GM23248 (cell line): ENCODE measurements at regions not wholly inside any gene's neighbourhood (a gene's known extent, or its start where the extent isn't known, plus 50 kb on each side); places are given as distances from the start of the nearest gene placed in this dataset.
"Not testable (repeated sequence)": the region's sequence is repeated elsewhere in the genome, so short reads cannot be mapped to it uniquely, and the experiment has no call there.

Experiments used
- DNase-seq: peaks from one replicate; pipeline ENCODE4 v3.0.0-alpha.2; 2015
- H2AFZ ChIP-seq: fragments of 200-600 bp; sonication (generic); 2 replicates; pipeline ENCODE4 v1.6.1; 2016; ENCODE audit warnings: antibody characterized with exemption
- H3F3A ChIP-seq: fragments of 200-600 bp; sonication (generic); 2 replicates; pipeline ENCODE4 v1.6.1; 2016; ENCODE audit warnings: mild to moderate bottlenecking, antibody characterized with exemption, mixed run types; ENCODE audit not compliant: insufficient read depth
- H3K27ac ChIP-seq: fragments of 200-600 bp; sonication (generic); 2 replicates; pipeline ENCODE4 v1.5.1; 2016; ENCODE audit warnings: mild to moderate bottlenecking
- H3K27me3 ChIP-seq: fragments of 200-600 bp; sonication (generic); replicated peaks from 2 replicates; pipeline ENCODE4 v1.6.1; 2016; ENCODE audit warnings: mild to moderate bottlenecking; ENCODE audit not compliant: insufficient read depth
- H3K36me3 ChIP-seq: fragments of 200-600 bp; sonication (generic); 2 replicates; pipeline ENCODE4 v1.6.1; 2016; ENCODE audit warnings: low read depth, mild to moderate bottlenecking
- H3K4me1 ChIP-seq: fragments of 200-600 bp; sonication (generic); 2 replicates; pipeline ENCODE4 v1.6.1; 2016; ENCODE audit warnings: mild to moderate bottlenecking; ENCODE audit not compliant: insufficient read depth
- H3K4me2 ChIP-seq: fragments of 200-600 bp; sonication (generic); one replicate; pipeline ENCODE4 v1.6.1; 2016; ENCODE audit warnings: mild to moderate bottlenecking; ENCODE audit not compliant: unreplicated experiment
- H3K4me3 ChIP-seq: fragments of 200-600 bp; sonication (generic); 2 replicates; pipeline ENCODE4 v1.5.1; 2016; ENCODE audit warnings: mild to moderate bottlenecking
- H3K79me2 ChIP-seq: fragments of 200-600 bp; sonication (generic); 2 replicates; pipeline ENCODE4 v1.6.1; 2016; ENCODE audit warnings: mild to moderate bottlenecking; ENCODE audit not compliant: insufficient read depth
- H3K9ac ChIP-seq: fragments of 200-600 bp; sonication (generic); 2 replicates; pipeline ENCODE4 v1.6.1; 2016; ENCODE audit warnings: mild to moderate bottlenecking
- H3K9me2 ChIP-seq: fragments of 200-600 bp; sonication (generic); 2 replicates; pipeline ENCODE4 v1.6.1; 2016; ENCODE audit warnings: mixed run types, mild to moderate bottlenecking, moderate library complexity; ENCODE audit not compliant: insufficient read depth
- H3K9me3 ChIP-seq: fragments of 200-600 bp; sonication (generic); one replicate; pipeline ENCODE4 v1.6.1; 2017; ENCODE audit warnings: low read depth
- H4K20me1 ChIP-seq: fragments of 200-600 bp; sonication (generic); 2 replicates; pipeline ENCODE4 v1.6.0; 2016; ENCODE audit not compliant: insufficient read depth
- EZH2 ChIP-seq: fragments of 200-600 bp; sonication (generic); IDR thresholded peaks from 2 replicates; pipeline ENCODE4 v1.6.1; 2018; ENCODE audit warnings: antibody characterized with exemption, mild to moderate bottlenecking; ENCODE audit not compliant: insufficient read depth, poor library complexity, severe bottlenecking
- EZH2phosphoT487 ChIP-seq: fragments of 200-600 bp; sonication (generic); IDR thresholded peaks from 2 replicates; pipeline ENCODE4 v1.6.1; 2018; ENCODE audit warnings: antibody characterized with exemption, moderate library complexity, mild to moderate bottlenecking, low read depth; ENCODE audit not compliant: insufficient read depth
- WGBS, 2 experiments: methylation state at CpG; one replicate each; pipeline ENCODE4 v1.1.6; 2015 to 2017; ENCODE audit warnings: low lambda C conversion rate in 2 of 2, low coverage in 1 of 2; ENCODE audit errors: missing lambda C conversion rate in 2 of 2; 5-methylcytosine and 5-hydroxymethylcytosine counted together
- in situ Hi-C: fragments of 300-500 bp; cut with MboI; formaldehyde crosslinking; loops from 2 replicates; pipeline ENCODE4 v1.15.0; 2020

GRCh38 chr1:59212706-59213105, 84.2 kb upstream of the FGGY start:
- H3K27me3 ChIP-seq, result no peaks in the 10 kb centered on the region
- no peak overlapping the region for H3K4me3 ChIP-seq
- H3K79me2 ChIP-seq, result no peaks in the 10 kb centered on the region
- H3F3A ChIP-seq, result no peaks in the 10 kb centered on the region
- no peaks in the 10 kb centered on the region for H3K36me3 ChIP-seq
- no peak for TF ChIP-seq EZH2
- 53 to 65% methylated on average over 3 of the region's 3 CpGs for WGBS, 2 experiments
- no peaks in the 10 kb centered on the region for H4K20me1 ChIP-seq
- no peaks in the 10 kb centered on the region for H3K4me1 ChIP-seq
- no peak overlapping the region for H3K9ac ChIP-seq
- no peaks in the 10 kb centered on the region for H3K9me3 ChIP-seq
- H3K27ac ChIP-seq, result no peak overlapping the region
- in situ Hi-C loops, result no loop called here
- DNase-seq, result no peak
- H3K4me2 ChIP-seq, result no peak overlapping the region
- H2AFZ ChIP-seq, result no peak overlapping the region
- no peaks in the 10 kb centered on the region for H3K9me2 ChIP-seq

DNA sequence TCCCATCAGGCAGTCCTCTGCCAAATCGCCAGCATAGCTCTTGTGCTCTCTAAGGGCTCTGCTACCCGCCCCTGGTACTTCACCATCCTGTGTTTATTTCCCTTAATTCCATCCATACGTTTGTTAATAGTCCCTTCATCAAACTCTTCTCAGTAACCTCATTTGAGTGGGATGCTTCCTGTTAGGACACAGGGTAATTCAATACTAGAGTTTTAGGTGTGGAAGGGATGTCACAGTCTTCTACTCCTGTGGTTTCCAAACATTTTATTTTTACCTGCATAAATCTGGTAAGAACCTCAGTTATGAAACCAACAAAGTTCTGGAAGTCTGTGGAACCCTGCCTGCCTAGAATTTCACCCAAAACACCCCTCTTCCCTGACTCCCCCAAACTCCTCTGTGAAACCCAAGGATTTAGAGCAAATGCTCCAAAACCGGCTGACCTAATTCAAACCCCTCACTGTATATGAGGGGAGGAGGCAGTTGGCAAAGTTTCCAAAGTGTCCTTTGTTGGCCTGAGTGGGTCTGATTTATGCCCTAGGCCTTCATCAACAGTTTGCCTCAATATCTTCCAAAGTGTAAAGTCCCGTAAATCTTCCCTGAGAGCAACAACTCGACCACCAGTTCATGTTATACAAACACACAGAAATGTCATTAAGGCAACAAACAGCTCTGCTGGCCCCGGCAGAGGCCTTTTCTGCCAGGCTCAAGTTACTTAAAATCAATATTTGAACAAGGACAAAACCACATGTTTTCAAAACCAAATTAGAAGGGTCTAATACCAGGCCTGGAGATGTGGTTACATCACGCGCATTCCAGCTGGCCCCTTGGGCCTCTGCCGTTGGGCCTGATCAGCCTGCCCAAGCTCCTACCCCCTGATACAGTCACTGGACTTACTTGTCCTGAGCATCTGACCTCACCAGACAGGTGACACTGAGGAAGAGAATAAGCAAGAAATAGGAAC, 82.4 kb upstream of the FGGY start:
- Histone ChIP-seq H3K4me1 (no peaks in the 10 kb centered on the region), H3K36me3 (no peaks in the 10 kb centered on the region), H3K9me3 (no peaks in the 10 kb centered on the region), H3F3A (no peaks in the 10 kb centered on the region), H4K20me1 (no peaks in the 10 kb centered on the region), H3K4me3 (no peak overlapping the region), H3K9me2 (no peaks in the 10 kb centered on the region), H3K4me2 (no peak overlapping the region), H2AFZ (no peak overlapping the region), H3K9ac (no peak overlapping the region), H3K27ac (no peak overlapping the region), H3K27me3 (no peaks in the 10 kb centered on the region), H3K79me2 (no peaks in the 10 kb centered on the region)
- 69 to 77% methylated on average over 10 of the region's 10 CpGs for WGBS, 2 experiments
- in situ Hi-C loops, result no loop called here
- no peak for TF ChIP-seq EZH2
- no peak for TF ChIP-seq EZH2phosphoT487
- no peak for DNase-seq

- no peak overlapping the region for H3K9ac ChIP-seq
- in situ Hi-C loops, result no loop called here
- H3K4me2 ChIP-seq, result no peak overlapping the region
- WGBS, 2 experiments, result 93 to 94% methylated on average over 6 of the region's 6 CpGs
- no peaks in the 10 kb centered on the region for H3K4me1 ChIP-seq
- no peak overlapping the region for H3K27ac ChIP-seq
- DNase-seq, result no peak
- H2AFZ ChIP-seq, result no peak overlapping the region
- no peaks in the 10 kb centered on the region for H3K36me3 ChIP-seq
- H3K79me2 ChIP-seq, result no peaks in the 10 kb centered on the region
- no peaks in the 10 kb centered on the region for H4K20me1 ChIP-seq
- no peaks in the 10 kb centered on the region for H3K27me3 ChIP-seq
- H3F3A ChIP-seq, result no peaks in the 10 kb centered on the region
- H3K4me3 ChIP-seq, result no peak overlapping the region
- TF ChIP-seq EZH2 (no peak), EZH2phosphoT487 (no peak)
- H3K9me2 ChIP-seq, result no peaks in the 10 kb centered on the region
- H3K9me3 ChIP-seq, result no peaks in the 10 kb centered on the region
Observed at GRCh38 chr1:59215766-59216291, 81.1 kb upstream of the FGGY start.

DNA sequence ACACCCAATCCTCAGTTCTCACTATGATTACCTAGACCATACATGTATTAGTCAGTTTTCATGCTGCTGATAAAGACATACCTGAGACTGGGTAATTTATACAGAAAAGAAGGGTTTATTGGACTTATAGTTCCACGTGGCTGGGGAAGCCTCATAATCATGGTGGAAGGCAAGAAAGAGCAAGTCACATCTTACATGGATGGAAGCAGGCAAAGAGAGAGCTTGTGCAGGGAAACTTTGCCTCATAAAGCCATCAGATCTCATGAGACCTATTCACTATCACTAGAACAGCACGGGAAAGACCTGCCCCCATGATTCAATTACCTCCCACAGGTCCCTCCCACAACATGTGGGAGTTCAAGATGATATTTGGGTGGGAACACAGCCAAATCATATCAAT, 79.5 kb upstream of the FGGY start:
- H2AFZ ChIP-seq, in situ Hi-C loops, DNase-seq, H3K27ac ChIP-seq, H3K9me2 ChIP-seq, H3K36me3 ChIP-seq, H3F3A ChIP-seq, H4K20me1 ChIP-seq, H3K27me3 ChIP-seq, H3K9me3 ChIP-seq, H3K4me3 ChIP-seq, H3K4me2 ChIP-seq, H3K79me2 ChIP-seq, H3K4me1 ChIP-seq, H3K9ac ChIP-seq: not testable (repeated sequence)
- WGBS, 2 experiments, result 52 to 60% methylated on average over 2 of the region's 2 CpGs
